ENCODE measurements at regions not wholly inside any gene's neighbourhood (a gene's known extent, or its start where the extent isn't known, plus 50 kb on each side); places are given as distances from the start of the nearest gene placed in this dataset.

DNA sequence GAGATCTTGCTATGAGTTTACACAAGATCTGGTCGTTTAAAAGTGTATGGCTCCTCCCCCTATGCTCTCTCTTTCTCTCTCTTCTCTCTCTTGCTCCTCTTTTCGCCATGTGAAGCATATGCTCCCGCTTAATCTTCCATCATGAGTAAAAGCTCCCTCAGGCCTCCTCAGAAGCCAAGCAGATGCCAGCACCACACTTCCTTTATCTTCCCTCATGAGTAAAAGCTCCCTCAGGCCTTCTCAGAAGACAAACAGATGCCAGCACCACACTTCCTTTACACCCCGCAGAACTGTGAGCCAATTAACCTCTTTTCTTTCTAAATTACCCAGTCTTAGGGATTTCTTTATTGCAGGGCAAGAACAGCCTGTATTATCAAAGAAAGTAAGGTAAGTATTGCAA, 152.4 kb downstream of the SEC23A start:
- DNase-seq: peak; percentile 7
- no peaks in the 10 kb centered on the region for H3K36me3 ChIP-seq (ENCODE audit: low read depth)
- no peak overlapping the region for H3K9ac ChIP-seq
- no peaks in the 10 kb centered on the region for H3K79me2 ChIP-seq (ENCODE audit: insufficient read depth)
- H3F3A ChIP-seq (ENCODE audit: insufficient read depth): peaks cover 21% of the 10 kb centered on the region; the same call in 1 of the 2 replicates
- no peak overlapping the region for H3K27ac ChIP-seq
- in situ Hi-C loops (cut with MboI): no loop called here
- H3K9me2 ChIP-seq (ENCODE audit: insufficient read depth): no peaks in the 10 kb centered on the region
- TF ChIP-seq EZH2phosphoT487 (IDR thresholded peaks at IDR 0.05; ENCODE audit: insufficient read depth, low read depth) (no peak), EZH2 (IDR thresholded peaks at IDR 0.05; ENCODE audit: insufficient read depth, poor library complexity, severe bottlenecking) (no peak)
- H2AFZ ChIP-seq: no peak overlapping the region
- no peak overlapping the region for H3K4me3 ChIP-seq
- no peak overlapping the region for H3K4me2 ChIP-seq (ENCODE audit: unreplicated experiment)
- no peaks in the 10 kb centered on the region for H3K9me3 ChIP-seq (ENCODE audit: low read depth)
- H4K20me1 ChIP-seq (ENCODE audit: insufficient read depth): no peaks in the 10 kb centered on the region
- 81 to 88% methylated on average over 4 of the region's 4 CpGs for WGBS, 2 experiments (ENCODE audit: low coverage in 1 of 2, low lambda C conversion rate in 2 of 2, missing lambda C conversion rate in 2 of 2)
- peaks cover 29% of the 10 kb centered on the region for H3K4me1 ChIP-seq (ENCODE audit: insufficient read depth)
- peaks cover 16% of the 10 kb centered on the region for H3K27me3 ChIP-seq (replicated peaks; ENCODE audit: insufficient read depth)

DNA sequence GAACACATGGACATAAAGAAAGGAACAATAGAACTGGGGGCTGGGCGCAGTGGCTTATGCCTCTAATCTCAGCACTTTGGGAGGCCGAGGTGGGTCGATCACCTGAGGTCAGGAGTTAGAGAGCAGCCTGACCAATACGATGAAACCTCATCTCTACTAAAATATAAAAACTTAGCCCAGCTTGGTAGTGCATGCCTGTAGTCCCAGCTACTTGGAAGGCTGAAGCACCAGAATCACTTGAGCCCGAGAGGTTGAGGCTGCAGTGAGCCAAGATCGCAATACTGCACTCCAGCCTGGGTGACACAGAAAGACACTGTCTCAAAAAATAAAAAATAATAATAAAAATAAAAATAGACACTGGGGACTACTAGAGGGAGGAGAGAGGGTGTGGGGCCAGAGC, 154.5 kb downstream of the SEC23A start:
- no peak overlapping the region for H3K27ac ChIP-seq

DNA sequence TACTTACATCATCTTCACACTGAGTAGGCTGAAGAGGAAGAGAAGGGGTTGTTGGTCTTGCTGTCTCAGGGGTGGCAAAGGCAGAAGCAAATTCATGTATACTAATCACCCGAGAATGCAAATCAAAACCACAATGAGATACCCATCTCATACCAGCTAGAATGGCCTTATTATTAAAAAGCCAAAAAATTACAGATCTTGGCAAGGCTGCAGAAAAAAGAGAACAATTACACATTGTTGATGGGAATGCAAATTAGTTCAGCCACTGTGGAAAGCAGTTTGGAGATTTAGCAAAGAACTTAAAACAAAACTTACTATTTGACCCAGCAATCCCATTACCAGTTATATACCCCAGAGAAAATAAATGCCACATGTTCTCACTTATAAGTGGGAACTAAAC, 154.9 kb downstream of the SEC23A start:
- H3K4me2 ChIP-seq (ENCODE audit: unreplicated experiment): peak overlapping the region; percentile 18
- in situ Hi-C loops (cut with MboI): no loop called here

More for the DNA sequence above, 154.5 kb downstream of the SEC23A start:
- Histone ChIP-seq H3K4me1 (ENCODE audit: insufficient read depth) (peaks cover 29% of the 10 kb centered on the region), H3K9ac (no peak overlapping the region), H3K27me3 (replicated peaks; ENCODE audit: insufficient read depth) (peaks cover 26% of the 10 kb centered on the region), H3K9me2 (ENCODE audit: insufficient read depth) (no peaks in the 10 kb centered on the region), H4K20me1 (ENCODE audit: insufficient read depth) (no peaks in the 10 kb centered on the region), H3K4me2 (ENCODE audit: unreplicated experiment) (no peak overlapping the region), H3K4me3 (no peak overlapping the region), H3F3A (ENCODE audit: insufficient read depth) (peaks cover 21% of the 10 kb centered on the region; the same call in 1 of the 2 replicates), H2AFZ (no peak overlapping the region), H3K36me3 (ENCODE audit: low read depth) (no peaks in the 10 kb centered on the region), H3K9me3 (ENCODE audit: low read depth) (no peaks in the 10 kb centered on the region), H3K79me2 (ENCODE audit: insufficient read depth) (no peaks in the 10 kb centered on the region)
- 71 to 75% methylated on average over 6 of the region's 6 CpGs for WGBS, 2 experiments (ENCODE audit: low coverage in 1 of 2, low lambda C conversion rate in 2 of 2, missing lambda C conversion rate in 2 of 2)
- in situ Hi-C loops (cut with MboI): no loop called here
- no peak for TF ChIP-seq EZH2phosphoT487 (IDR thresholded peaks at IDR 0.05; ENCODE audit: insufficient read depth, low read depth)
- no peak for TF ChIP-seq EZH2 (IDR thresholded peaks at IDR 0.05; ENCODE audit: insufficient read depth, poor library complexity, severe bottlenecking)
- no peak for DNase-seq

DNA sequence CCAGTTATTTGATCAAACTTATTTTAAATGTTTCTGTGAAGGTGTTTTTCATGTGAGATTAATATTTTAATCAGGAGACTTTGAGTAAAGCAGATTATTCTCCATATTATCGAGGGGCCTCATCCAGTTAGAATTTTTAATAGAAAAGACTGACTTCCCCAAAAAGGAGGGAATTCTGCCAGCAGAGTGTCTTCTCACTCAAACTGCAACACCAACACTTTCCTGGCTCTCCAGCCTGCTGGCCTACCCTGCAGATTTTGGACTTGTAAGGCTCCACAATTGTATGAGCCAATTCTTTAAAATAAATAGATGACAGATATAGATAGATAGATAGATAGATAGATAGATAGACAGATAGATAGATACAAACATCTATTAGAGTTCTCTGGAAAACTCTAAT, 155.7 kb downstream of the SEC23A start:
- WGBS, 2 experiments (ENCODE audit: low coverage in 1 of 2, low lambda C conversion rate in 2 of 2, missing lambda C conversion rate in 2 of 2): 50 to 82% methylated on average over 1 of the region's 1 CpG
- H3K9me2 ChIP-seq (ENCODE audit: insufficient read depth): no peaks in the 10 kb centered on the region
- DNase-seq: no peak
- no peaks in the 10 kb centered on the region for H3K79me2 ChIP-seq (ENCODE audit: insufficient read depth)
- H3K27me3 ChIP-seq (replicated peaks; ENCODE audit: insufficient read depth): peaks cover 29% of the 10 kb centered on the region
- H3K9ac ChIP-seq: no peak overlapping the region
- in situ Hi-C loops (cut with MboI): no loop called here
- no peak overlapping the region for H3K27ac ChIP-seq
- H3F3A ChIP-seq (ENCODE audit: insufficient read depth): peaks cover 19% of the 10 kb centered on the region; the same call in 1 of the 2 replicates
- H4K20me1 ChIP-seq (ENCODE audit: insufficient read depth): no peaks in the 10 kb centered on the region
- no peaks in the 10 kb centered on the region for H3K36me3 ChIP-seq (ENCODE audit: low read depth)
- no peaks in the 10 kb centered on the region for H3K9me3 ChIP-seq (ENCODE audit: low read depth)
- TF ChIP-seq EZH2 (IDR thresholded peaks at IDR 0.05; ENCODE audit: insufficient read depth, poor library complexity, severe bottlenecking) (no peak), EZH2phosphoT487 (IDR thresholded peaks at IDR 0.05; ENCODE audit: insufficient read depth, low read depth) (no peak)
- no peak overlapping the region for H3K4me2 ChIP-seq (ENCODE audit: unreplicated experiment)
- no peak overlapping the region for H2AFZ ChIP-seq
- peaks cover 28% of the 10 kb centered on the region for H3K4me1 ChIP-seq (ENCODE audit: insufficient read depth)
- H3K4me3 ChIP-seq: no peak overlapping the region

More for the DNA sequence above, 154.9 kb downstream of the SEC23A start:
- no peak overlapping the region for H2AFZ ChIP-seq
- TF ChIP-seq EZH2 (IDR thresholded peaks at IDR 0.05; ENCODE audit: insufficient read depth, poor library complexity, severe bottlenecking): no peak
- TF ChIP-seq EZH2phosphoT487 (IDR thresholded peaks at IDR 0.05; ENCODE audit: insufficient read depth, low read depth): no peak
- no peak overlapping the region for H3K4me3 ChIP-seq
- no peaks in the 10 kb centered on the region for H3K9me3 ChIP-seq (ENCODE audit: low read depth)
- H3K36me3 ChIP-seq (ENCODE audit: low read depth): no peaks in the 10 kb centered on the region
- H3K27me3 ChIP-seq (replicated peaks; ENCODE audit: insufficient read depth): peaks cover 29% of the 10 kb centered on the region
- peak; percentile 61 for DNase-seq
- H3K9ac ChIP-seq: no peak overlapping the region
- peaks cover 21% of the 10 kb centered on the region; the same call in 1 of the 2 replicates for H3F3A ChIP-seq (ENCODE audit: insufficient read depth)
- H3K79me2 ChIP-seq (ENCODE audit: insufficient read depth): no peaks in the 10 kb centered on the region
- no peaks in the 10 kb centered on the region for H3K9me2 ChIP-seq (ENCODE audit: insufficient read depth)
- 4 to 7% methylated on average over 1 of the region's 1 CpG for WGBS, 2 experiments (ENCODE audit: low coverage in 1 of 2, low lambda C conversion rate in 2 of 2, missing lambda C conversion rate in 2 of 2)
- peaks cover 29% of the 10 kb centered on the region for H3K4me1 ChIP-seq (ENCODE audit: insufficient read depth)
- no peak overlapping the region for H3K27ac ChIP-seq
- H4K20me1 ChIP-seq (ENCODE audit: insufficient read depth): no peaks in the 10 kb centered on the region

DNA sequence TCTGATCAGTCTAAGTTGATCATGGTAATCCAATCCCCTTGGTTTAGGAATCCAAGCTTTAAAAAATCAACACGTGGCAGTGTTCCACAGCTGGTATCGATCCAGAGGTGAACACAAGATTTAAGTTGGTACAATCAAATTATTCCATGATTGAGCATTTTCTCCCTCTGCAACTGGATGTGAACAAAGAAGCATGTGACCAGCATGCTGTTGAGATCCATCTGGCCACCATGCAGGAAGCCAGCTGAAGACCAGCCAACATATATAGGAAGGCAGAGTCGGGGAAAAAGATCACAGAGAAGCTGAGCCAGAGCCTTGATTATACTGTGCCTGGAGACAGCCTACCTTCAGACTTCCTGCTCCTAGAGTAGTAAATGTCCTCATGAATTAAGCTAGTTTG, 158.3 kb downstream of the SEC23A start:
- H2AFZ ChIP-seq: no peak overlapping the region

More for the DNA sequence above, 158.3 kb downstream of the SEC23A start:
- Histone ChIP-seq H3K36me3 (ENCODE audit: low read depth) (no peaks in the 10 kb centered on the region), H3K27me3 (replicated peaks; ENCODE audit: insufficient read depth) (peaks cover 38% of the 10 kb centered on the region), H3K79me2 (ENCODE audit: insufficient read depth) (no peaks in the 10 kb centered on the region), H3K27ac (no peak overlapping the region), H3F3A (ENCODE audit: insufficient read depth) (no peaks in the 10 kb centered on the region), H3K9ac (no peak overlapping the region), H3K9me2 (ENCODE audit: insufficient read depth) (no peaks in the 10 kb centered on the region), H3K4me1 (ENCODE audit: insufficient read depth) (peaks cover 11% of the 10 kb centered on the region; the same call in 1 of the 2 replicates), H4K20me1 (ENCODE audit: insufficient read depth) (no peaks in the 10 kb centered on the region), H3K4me2 (ENCODE audit: unreplicated experiment) (no peak overlapping the region), H3K9me3 (ENCODE audit: low read depth) (no peaks in the 10 kb centered on the region), H3K4me3 (no peak overlapping the region)
- WGBS, 2 experiments (ENCODE audit: low coverage in 1 of 2, low lambda C conversion rate in 2 of 2, missing lambda C conversion rate in 2 of 2): 5 to 7% methylated on average over 3 of the region's 3 CpGs
- DNase-seq: no peak
- in situ Hi-C loops (cut with MboI): no loop called here
- TF ChIP-seq EZH2phosphoT487 (IDR thresholded peaks at IDR 0.05; ENCODE audit: insufficient read depth, low read depth): no peak

Data from GM23248 (cell line).